Kidney (tissue), 13 donors: ENCODE measurements at regions not wholly inside any gene's neighbourhood (a gene's known extent, or its start where the extent isn't known, plus 50 kb on each side); places are given as distances from the start of the nearest gene placed in this dataset.

Source experiments
- DNase-seq, 5 donors: peaks; one replicate each; pipeline ENCODE4 v3.0.0-alpha.2; 2013 to 2020
- FAIRE-seq: peaks from 2 replicates; lab custom pipeline; 2012; peaks lifted over from hg19 to GRCh38; lab: Jason Lieb, UNC
- H3K27ac ChIP-seq, 2 donors: one replicate each; pipeline ENCODE4 v1.7.0; 2013; ENCODE audit warnings: low read depth in 2 of 2, low read length in 2 of 2, inconsistent platforms in 1 of 2
- H3K27me3 ChIP-seq: one replicate; pipeline ENCODE4 v1.7.1; 2013; ENCODE audit warnings: low read length, inconsistent platforms; ENCODE audit not compliant: control insufficient read depth, insufficient read depth
- H3K36me3 ChIP-seq, 3 donors: one replicate each; pipeline versions ENCODE4 v1.7.0 to v1.7.1; 2013; ENCODE audit warnings: low read length in 3 of 3, control low read depth in 1 of 3, inconsistent platforms in 1 of 3; ENCODE audit not compliant: insufficient read depth in 3 of 3, control insufficient read depth in 2 of 3
- H3K4me1 ChIP-seq, 3 donors: one replicate each; pipeline versions ENCODE4 v1.7.0 to v1.7.1; 2013; ENCODE audit warnings: low read length in 3 of 3, inconsistent platforms in 1 of 3, low read depth in 1 of 3; ENCODE audit not compliant: control insufficient read depth in 2 of 3, insufficient read depth in 2 of 3
- H3K4me3 ChIP-seq, 3 donors: one replicate each; pipeline versions ENCODE4 v1.7.0 to v1.8.1; 2013; ENCODE audit warnings: low read length in 3 of 3, control low read depth in 1 of 3, inconsistent platforms in 1 of 3
- H3K9ac ChIP-seq, 3 donors: one replicate each; pipeline versions ENCODE4 v1.7.0 to v1.7.1; 2013; ENCODE audit warnings: low read length in 3 of 3, control low read depth in 1 of 3, inconsistent platforms in 1 of 3
- H3K9me3 ChIP-seq, 3 donors: one replicate each; pipeline versions ENCODE4 v1.7.0 to v1.7.1; 2013; ENCODE audit warnings: low read length in 3 of 3, control low read depth in 1 of 3, inconsistent platforms in 1 of 3; ENCODE audit not compliant: control insufficient read depth in 2 of 3, insufficient read depth in 1 of 3
- intact Hi-C: fragments of 100-400 bp; cut with DNase I; formaldehyde crosslinking; loops from one replicate; pipeline ENCODE4 v1.11.1; 2022
- TF ChIP-seq, protein P1 (sequence below): IDR thresholded peaks from 3 replicates; pipeline ENCODE4 v1.5.1; 2012; ENCODE audit warnings: mild to moderate bottlenecking, moderate library complexity, borderline replicate concordance; ENCODE audit not compliant: insufficient read depth; ENCODE audit errors: extremely low read depth
- donor health status: control.
- donor health status: control.
- donor health status: control.
- donor health status: control.
- donor health status: control.
- donor health status: DM: yes; HTN: yes; CAD: no.
- donor health status: Normal renal cell carcinoma (clear cell type).

DNA sequence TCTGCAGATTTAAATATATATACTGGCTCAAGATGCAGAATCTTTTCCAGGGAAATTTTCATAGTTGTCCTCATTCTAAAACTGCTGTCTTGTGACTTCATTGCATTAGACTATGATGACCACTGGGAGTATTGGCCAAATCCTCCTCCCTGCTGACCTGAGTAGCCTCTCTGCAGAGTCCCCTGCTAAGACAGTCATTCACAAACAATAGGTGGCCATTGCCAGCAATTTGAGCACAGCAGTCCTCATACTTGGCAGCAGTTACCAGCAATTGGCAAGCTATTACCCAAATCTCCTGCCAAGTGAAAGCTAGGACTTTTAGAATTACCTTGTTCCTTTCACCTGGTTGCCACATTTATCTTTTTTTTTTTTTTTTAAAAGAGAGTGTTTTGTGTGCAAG is 325.8 kb downstream of the FAT3 start:
- intact Hi-C loops, result no loop called here
- DNase-seq, result no peak

GRCh38 chr11:92550871-92551270 is 326.3 kb downstream of the FAT3 start:
- Histone ChIP-seq H3K36me3 (no peaks in the 10 kb centered on the region), H3K4me3 (no peak overlapping the region), H3K27ac (no peak overlapping the region), H3K4me1 (no peaks in the 10 kb centered on the region), H3K27me3 (no peaks in the 10 kb centered on the region), H3K9me3 (no peaks in the 10 kb centered on the region), H3K9ac (no peak overlapping the region)
- intact Hi-C loops, result no loop called here
- no peak for DNase-seq
- FAIRE-seq, result no peak
- TF ChIP-seq, protein P1, sequence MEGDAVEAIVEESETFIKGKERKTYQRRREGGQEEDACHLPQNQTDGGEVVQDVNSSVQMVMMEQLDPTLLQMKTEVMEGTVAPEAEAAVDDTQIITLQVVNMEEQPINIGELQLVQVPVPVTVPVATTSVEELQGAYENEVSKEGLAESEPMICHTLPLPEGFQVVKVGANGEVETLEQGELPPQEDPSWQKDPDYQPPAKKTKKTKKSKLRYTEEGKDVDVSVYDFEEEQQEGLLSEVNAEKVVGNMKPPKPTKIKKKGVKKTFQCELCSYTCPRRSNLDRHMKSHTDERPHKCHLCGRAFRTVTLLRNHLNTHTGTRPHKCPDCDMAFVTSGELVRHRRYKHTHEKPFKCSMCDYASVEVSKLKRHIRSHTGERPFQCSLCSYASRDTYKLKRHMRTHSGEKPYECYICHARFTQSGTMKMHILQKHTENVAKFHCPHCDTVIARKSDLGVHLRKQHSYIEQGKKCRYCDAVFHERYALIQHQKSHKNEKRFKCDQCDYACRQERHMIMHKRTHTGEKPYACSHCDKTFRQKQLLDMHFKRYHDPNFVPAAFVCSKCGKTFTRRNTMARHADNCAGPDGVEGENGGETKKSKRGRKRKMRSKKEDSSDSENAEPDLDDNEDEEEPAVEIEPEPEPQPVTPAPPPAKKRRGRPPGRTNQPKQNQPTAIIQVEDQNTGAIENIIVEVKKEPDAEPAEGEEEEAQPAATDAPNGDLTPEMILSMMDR, result no peak

More for the DNA sequence above, 325.8 kb downstream of the FAT3 start:
- no peak overlapping the region for H3K9ac ChIP-seq
- TF ChIP-seq, protein P1, result no peak
- H3K36me3 ChIP-seq, result no peaks in the 10 kb centered on the region
- no peak for FAIRE-seq
- H3K4me1 ChIP-seq, result no peaks in the 10 kb centered on the region
- H3K27ac ChIP-seq, result no peak overlapping the region
- no peaks in the 10 kb centered on the region for H3K9me3 ChIP-seq
- no peak overlapping the region for H3K4me3 ChIP-seq
- no peaks in the 10 kb centered on the region for H3K27me3 ChIP-seq

- TF ChIP-seq, protein P1, result no peak
- intact Hi-C loops, result no loop called here
- FAIRE-seq, result no peak
- Histone ChIP-seq H3K9ac (no peak overlapping the region), H3K4me3 (no peak overlapping the region), H3K9me3 (no peaks in the 10 kb centered on the region), H3K4me1 (no peaks in the 10 kb centered on the region), H3K27me3 (no peaks in the 10 kb centered on the region), H3K27ac (no peak overlapping the region), H3K36me3 (no peaks in the 10 kb centered on the region)
- peak in 1 of 5 donors; percentile 14 for DNase-seq
Measured at GRCh38 chr11:92552942-92553341, 328.3 kb downstream of the FAT3 start.

- H3K36me3 ChIP-seq, result no peaks in the 10 kb centered on the region
- no peak overlapping the region for H3K4me3 ChIP-seq
- no peak for DNase-seq
- TF ChIP-seq, protein P1, result no peak
- H3K27ac ChIP-seq, result no peak overlapping the region
- H3K4me1 ChIP-seq, result no peaks in the 10 kb centered on the region
- no peaks in the 10 kb centered on the region for H3K27me3 ChIP-seq
- intact Hi-C loops, result no loop called here
- H3K9ac ChIP-seq, result no peak overlapping the region
- no peak for FAIRE-seq
- no peaks in the 10 kb centered on the region for H3K9me3 ChIP-seq
Measured at GRCh38 chr11:92554688-92555087, 330.1 kb downstream of the FAT3 start.
